ENCODE measurements at regions not wholly inside any gene's neighbourhood (a gene's known extent, or its start where the extent isn't known, plus 50 kb on each side); places are given as distances from the start of the nearest gene placed in this dataset.

DNA sequence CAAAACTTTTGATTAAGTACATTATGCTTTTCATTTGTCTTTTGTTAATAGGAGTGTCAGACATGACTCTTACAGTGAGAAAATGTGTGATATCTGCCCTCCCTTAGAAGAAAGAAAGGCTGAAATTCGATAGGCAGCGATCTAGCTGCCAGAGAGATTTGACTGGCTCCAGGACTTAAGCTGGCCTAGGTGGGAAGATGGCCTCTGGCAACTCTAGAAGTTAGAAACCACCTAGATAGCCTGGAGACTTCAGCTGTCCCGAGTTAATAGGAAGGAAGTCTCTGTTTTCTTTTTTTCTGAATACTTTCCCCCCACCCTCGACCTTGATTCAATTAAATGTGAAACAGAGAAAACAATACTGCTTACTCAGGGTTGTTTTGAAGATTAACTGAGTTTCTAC lies 1194.7 kb upstream of the CRIM1 start:
- Histone ChIP-seq H3K4me3 (ENCODE audit: low read depth, low read length) (no peak overlapping the region), H3K36me3 (ENCODE audit: control insufficient read depth in 2 of 2, insufficient read depth in 1 of 2, low read length in 2 of 2) (no peaks in the 10 kb centered on the region), H3K27ac (ENCODE audit: extremely low read depth, low read depth, low read length) (no peak overlapping the region), H3K9me3 (ENCODE audit: control insufficient read depth, insufficient read depth, low read depth, low read length) (no peaks in the 10 kb centered on the region), H3K4me1 (ENCODE audit: control insufficient read depth, insufficient read depth, low read length) (no peaks in the 10 kb centered on the region)
- ChIA-PET POLR2A (no interaction called here), CTCF (no interaction called here)
- TF ChIP-seq ZNF341 (tag by site-specific recombination; IDR thresholded peaks at IDR 0.05; ENCODE audit: low read depth) (no peak), ZNF791 (tag by site-specific recombination; IDR thresholded peaks at IDR 0.05) (no peak), SCRT2 (tag by site-specific recombination; IDR thresholded peaks at IDR 0.05) (no peak)

DNA sequence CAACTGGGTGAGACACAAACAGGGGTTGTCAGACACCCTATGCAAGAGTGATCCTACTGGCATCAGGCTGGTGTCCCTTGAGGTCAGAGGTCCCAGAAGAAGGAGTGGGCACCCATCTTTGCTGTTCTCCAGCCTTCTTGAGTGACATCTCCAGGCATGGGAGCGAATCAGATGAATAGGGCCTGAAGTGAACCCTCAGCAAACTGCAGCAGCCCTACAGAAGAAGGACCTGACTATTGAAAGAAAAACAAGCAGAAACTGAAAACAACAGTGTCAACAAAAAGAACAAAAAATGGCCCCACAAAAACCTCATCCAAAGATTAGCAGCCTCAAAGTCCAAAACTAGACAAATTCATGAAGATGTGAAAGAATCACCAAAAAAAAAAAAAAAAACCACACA lies 1229.7 kb upstream of the CRIM1 start:
- Histone ChIP-seq H3K4me3 (ENCODE audit: low read depth, low read length) (no peak overlapping the region), H3K9me3 (ENCODE audit: control insufficient read depth, insufficient read depth, low read depth, low read length) (no peaks in the 10 kb centered on the region), H3K4me1 (ENCODE audit: control insufficient read depth, insufficient read depth, low read length) (no peaks in the 10 kb centered on the region), H3K36me3 (ENCODE audit: control insufficient read depth in 2 of 2, insufficient read depth in 1 of 2, low read length in 2 of 2) (no peaks in the 10 kb centered on the region), H3K27ac (ENCODE audit: extremely low read depth, low read depth, low read length) (no peak overlapping the region)
- ChIA-PET CTCF (no interaction called here), POLR2A (no interaction called here)
- no peak for TF ChIP-seq YY2 (tag by site-specific recombination; IDR thresholded peaks at IDR 0.05)
- TF ChIP-seq ZNF248 (tag by site-specific recombination; IDR thresholded peaks at IDR 0.05) = no peak
- TF ChIP-seq REPIN1 (tag by site-specific recombination; IDR thresholded peaks at IDR 0.05; ENCODE audit: low read depth) = no peak
- TF ChIP-seq, protein P1, sequence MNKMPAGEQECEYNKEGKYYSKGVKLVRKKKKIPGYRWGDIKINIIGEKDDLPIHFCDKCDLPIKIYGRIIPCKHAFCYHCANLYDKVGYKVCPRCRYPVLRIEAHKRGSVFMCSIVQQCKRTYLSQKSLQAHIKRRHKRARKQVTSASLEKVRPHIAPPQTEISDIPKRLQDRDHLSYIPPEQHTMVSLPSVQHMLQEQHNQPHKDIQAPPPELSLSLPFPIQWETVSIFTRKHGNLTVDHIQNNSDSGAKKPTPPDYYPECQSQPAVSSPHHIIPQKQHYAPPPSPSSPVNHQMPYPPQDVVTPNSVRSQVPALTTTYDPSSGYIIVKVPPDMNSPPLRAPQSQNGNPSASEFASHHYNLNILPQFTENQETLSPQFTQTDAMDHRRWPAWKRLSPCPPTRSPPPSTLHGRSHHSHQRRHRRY (tag by site-specific recombination; IDR thresholded peaks at IDR 0.05) = no peak
- TF ChIP-seq, protein P2, sequence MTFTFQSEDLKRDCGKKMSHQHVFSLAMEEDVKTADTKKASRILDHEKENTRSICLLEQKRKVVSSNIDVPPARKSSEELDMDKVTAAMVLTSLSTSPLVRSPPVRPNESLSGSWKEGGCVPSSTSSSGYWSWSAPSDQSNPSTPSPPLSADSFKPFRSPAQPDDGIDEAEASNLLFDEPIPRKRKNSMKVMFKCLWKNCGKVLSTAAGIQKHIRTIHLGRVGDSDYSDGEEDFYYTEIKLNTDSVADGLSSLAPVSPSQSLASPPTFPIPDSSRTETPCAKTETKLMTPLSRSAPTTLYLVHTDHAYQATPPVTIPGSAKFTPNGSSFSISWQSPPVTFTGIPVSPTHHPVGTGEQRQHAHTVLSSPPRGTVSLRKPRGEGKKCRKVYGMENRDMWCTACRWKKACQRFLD (tag by site-specific recombination; IDR thresholded peaks at IDR 0.05) = no peak
- no peak for TF ChIP-seq ZNF416 (tag by site-specific recombination; IDR thresholded peaks at IDR 0.05)
- TF ChIP-seq ZFP69B (tag by site-specific recombination; IDR thresholded peaks at IDR 0.05) = no peak
- TF ChIP-seq ZNF211 (tag by site-specific recombination; IDR thresholded peaks at IDR 0.05; ENCODE audit: low read depth) = no peak
- no peak for TF ChIP-seq ZXDB (tag by site-specific recombination; IDR thresholded peaks at IDR 0.05)
- TF ChIP-seq, protein P3, sequence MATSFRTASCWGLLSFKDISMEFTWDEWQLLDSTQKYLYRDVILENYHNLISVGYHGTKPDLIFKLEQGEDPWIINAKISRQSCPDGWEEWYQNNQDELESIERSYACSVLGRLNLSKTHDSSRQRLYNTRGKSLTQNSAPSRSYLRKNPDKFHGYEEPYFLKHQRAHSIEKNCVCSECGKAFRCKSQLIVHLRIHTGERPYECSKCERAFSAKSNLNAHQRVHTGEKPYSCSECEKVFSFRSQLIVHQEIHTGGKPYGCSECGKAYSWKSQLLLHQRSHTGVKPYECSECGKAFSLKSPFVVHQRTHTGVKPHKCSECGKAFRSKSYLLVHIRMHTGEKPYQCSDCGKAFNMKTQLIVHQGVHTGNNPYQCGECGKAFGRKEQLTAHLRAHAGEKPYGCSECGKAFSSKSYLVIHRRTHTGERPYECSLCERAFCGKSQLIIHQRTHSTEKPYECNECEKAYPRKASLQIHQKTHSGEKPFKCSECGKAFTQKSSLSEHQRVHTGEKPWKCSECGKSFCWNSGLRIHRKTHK (tag by site-specific recombination; IDR thresholded peaks at IDR 0.05) = no peak
- TF ChIP-seq RBAK (tag by site-specific recombination; IDR thresholded peaks at IDR 0.05) = no peak
- no peak for TF ChIP-seq ZNF792 (tag by site-specific recombination; IDR thresholded peaks at IDR 0.05)
- TF ChIP-seq, protein P4, sequence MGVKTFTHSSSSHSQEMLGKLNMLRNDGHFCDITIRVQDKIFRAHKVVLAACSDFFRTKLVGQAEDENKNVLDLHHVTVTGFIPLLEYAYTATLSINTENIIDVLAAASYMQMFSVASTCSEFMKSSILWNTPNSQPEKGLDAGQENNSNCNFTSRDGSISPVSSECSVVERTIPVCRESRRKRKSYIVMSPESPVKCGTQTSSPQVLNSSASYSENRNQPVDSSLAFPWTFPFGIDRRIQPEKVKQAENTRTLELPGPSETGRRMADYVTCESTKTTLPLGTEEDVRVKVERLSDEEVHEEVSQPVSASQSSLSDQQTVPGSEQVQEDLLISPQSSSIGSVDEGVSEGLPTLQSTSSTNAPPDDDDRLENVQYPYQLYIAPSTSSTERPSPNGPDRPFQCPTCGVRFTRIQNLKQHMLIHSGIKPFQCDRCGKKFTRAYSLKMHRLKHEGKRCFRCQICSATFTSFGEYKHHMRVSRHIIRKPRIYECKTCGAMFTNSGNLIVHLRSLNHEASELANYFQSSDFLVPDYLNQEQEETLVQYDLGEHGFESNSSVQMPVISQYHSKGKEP (tag by site-specific recombination; IDR thresholded peaks at IDR 0.05) = no peak
- no peak for TF ChIP-seq ZNF155 (tag by site-specific recombination; IDR thresholded peaks at IDR 0.05)
- TF ChIP-seq ZNF394 (tag by site-specific recombination; IDR thresholded peaks at IDR 0.05; ENCODE audit: borderline replicate concordance) = no peak
- TF ChIP-seq SALL2 (tag by site-specific recombination; IDR thresholded peaks at IDR 0.05; ENCODE audit: borderline replicate concordance) = no peak

Data from HEK293 (cell line).